ENCODE measurements at regions not wholly inside any gene's neighbourhood (a gene's known extent, or its start where the extent isn't known, plus 50 kb on each side); places are given as distances from the start of the nearest gene placed in this dataset. TPM values are rescaled to one million over a fixed set of nuclear protein-coding genes. Genes with fewer than 3 reads are reported as not detected.

- no peak overlapping the region for H3K4me3 ChIP-seq (ENCODE audit: low read depth, low read length)
- no peak for DNase-seq (ENCODE audit: low read depth)
- H3K27me3 ChIP-seq (ENCODE audit: control insufficient read depth, insufficient read depth, low read length) = no peaks in the 10 kb centered on the region
- ChIA-PET CTCF (no interaction called here), POLR2A (no interaction called here)
- H3K36me3 ChIP-seq (ENCODE audit: control insufficient read depth, insufficient read depth, low read length) = no peaks in the 10 kb centered on the region
- TF ChIP-seq, protein P1, sequence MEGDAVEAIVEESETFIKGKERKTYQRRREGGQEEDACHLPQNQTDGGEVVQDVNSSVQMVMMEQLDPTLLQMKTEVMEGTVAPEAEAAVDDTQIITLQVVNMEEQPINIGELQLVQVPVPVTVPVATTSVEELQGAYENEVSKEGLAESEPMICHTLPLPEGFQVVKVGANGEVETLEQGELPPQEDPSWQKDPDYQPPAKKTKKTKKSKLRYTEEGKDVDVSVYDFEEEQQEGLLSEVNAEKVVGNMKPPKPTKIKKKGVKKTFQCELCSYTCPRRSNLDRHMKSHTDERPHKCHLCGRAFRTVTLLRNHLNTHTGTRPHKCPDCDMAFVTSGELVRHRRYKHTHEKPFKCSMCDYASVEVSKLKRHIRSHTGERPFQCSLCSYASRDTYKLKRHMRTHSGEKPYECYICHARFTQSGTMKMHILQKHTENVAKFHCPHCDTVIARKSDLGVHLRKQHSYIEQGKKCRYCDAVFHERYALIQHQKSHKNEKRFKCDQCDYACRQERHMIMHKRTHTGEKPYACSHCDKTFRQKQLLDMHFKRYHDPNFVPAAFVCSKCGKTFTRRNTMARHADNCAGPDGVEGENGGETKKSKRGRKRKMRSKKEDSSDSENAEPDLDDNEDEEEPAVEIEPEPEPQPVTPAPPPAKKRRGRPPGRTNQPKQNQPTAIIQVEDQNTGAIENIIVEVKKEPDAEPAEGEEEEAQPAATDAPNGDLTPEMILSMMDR (IDR thresholded peaks at IDR 0.05; ENCODE audit: insufficient read depth, low read depth, low read length) = no peak
Observed at GRCh38 chr3:25372167-25372566, 55.9 kb upstream of the RARB start.

- no peak overlapping the region for H3K4me3 ChIP-seq (ENCODE audit: low read depth, low read length)
- POLR2A ChIA-PET = no interaction called here
- no peak for DNase-seq (ENCODE audit: low read depth)
- CTCF ChIA-PET = no interaction called here
- H3K36me3 ChIP-seq (ENCODE audit: control insufficient read depth, insufficient read depth, low read length) = no peaks in the 10 kb centered on the region
- TF ChIP-seq, protein P1 (IDR thresholded peaks at IDR 0.05; ENCODE audit: insufficient read depth, low read depth, low read length) = no peak
- no peaks in the 10 kb centered on the region for H3K27me3 ChIP-seq (ENCODE audit: control insufficient read depth, insufficient read depth, low read length)
Observed at GRCh38 chr3:25376340-25376739, 51.7 kb upstream of the RARB start.

- ChIA-PET POLR2A (no interaction called here), CTCF (no interaction called here)
- Histone ChIP-seq H3K4me3 (ENCODE audit: low read depth, low read length) (no peak overlapping the region), H3K27me3 (ENCODE audit: control insufficient read depth, insufficient read depth, low read length) (no peaks in the 10 kb centered on the region), H3K36me3 (ENCODE audit: control insufficient read depth, insufficient read depth, low read length) (no peaks in the 10 kb centered on the region)
- no peak for DNase-seq (ENCODE audit: low read depth)
- TF ChIP-seq, protein P1 (IDR thresholded peaks at IDR 0.05; ENCODE audit: insufficient read depth, low read depth, low read length) = no peak
Observed at GRCh38 chr3:25377042-25377441, 51.0 kb upstream of the RARB start.

Small RNA genes in the stretch of these regions (small RNA-seq; reads per million reads assigned to genes)
- gene RN7SL216P (ENCODE audit: insufficient read length, low read depth, low replicate concordance) (not detected), gene RNA5SP125 (ENCODE audit: insufficient read length, low read depth, low replicate concordance) (not detected), gene RNA5SP126 (ENCODE audit: insufficient read length, low read depth, low replicate concordance) (not detected)
